B cell (primary cell): ENCODE measurements at regions not wholly inside any gene's neighbourhood (a gene's known extent, or its start where the extent isn't known, plus 50 kb on each side); places are given as distances from the start of the nearest gene placed in this dataset.

Experiments used
- EZH2 ChIP-seq: IDR thresholded peaks from 2 replicates; pipeline ENCODE4 v1.6.1; 2012; ENCODE audit warnings: borderline replicate concordance, low read depth, mild to moderate bottlenecking, moderate library complexity, low read length; ENCODE audit not compliant: insufficient read depth, poor library complexity, severe bottlenecking
- TF ChIP-seq, protein P1 (sequence below): fragments of 200-600 bp; IDR thresholded peaks from one replicate; pipeline ENCODE4 v1.8.0; 2022; ENCODE audit warnings: antibody characterized with exemption, mild to moderate bottlenecking

DNA sequence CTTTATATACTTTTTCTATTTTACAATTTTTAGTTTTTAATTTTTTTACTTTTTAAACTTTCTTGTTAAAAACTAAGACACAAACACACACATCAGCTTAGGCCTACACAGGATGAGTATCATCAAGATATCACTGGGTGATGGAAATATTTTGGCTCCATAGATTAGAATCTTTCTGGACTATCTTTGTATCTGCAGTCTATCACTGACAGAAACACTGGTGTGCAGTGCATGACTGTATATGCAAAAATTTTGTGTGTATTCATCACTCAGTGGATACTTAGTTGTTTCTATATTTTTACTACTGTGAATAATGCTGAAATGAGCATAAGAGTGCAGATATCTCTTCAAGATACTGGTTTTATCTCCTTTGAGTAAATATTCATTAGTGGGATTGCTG is 68.0 kb upstream of the GPC6 start:
- TF ChIP-seq EZH2: no peak
- TF ChIP-seq, protein P1, sequence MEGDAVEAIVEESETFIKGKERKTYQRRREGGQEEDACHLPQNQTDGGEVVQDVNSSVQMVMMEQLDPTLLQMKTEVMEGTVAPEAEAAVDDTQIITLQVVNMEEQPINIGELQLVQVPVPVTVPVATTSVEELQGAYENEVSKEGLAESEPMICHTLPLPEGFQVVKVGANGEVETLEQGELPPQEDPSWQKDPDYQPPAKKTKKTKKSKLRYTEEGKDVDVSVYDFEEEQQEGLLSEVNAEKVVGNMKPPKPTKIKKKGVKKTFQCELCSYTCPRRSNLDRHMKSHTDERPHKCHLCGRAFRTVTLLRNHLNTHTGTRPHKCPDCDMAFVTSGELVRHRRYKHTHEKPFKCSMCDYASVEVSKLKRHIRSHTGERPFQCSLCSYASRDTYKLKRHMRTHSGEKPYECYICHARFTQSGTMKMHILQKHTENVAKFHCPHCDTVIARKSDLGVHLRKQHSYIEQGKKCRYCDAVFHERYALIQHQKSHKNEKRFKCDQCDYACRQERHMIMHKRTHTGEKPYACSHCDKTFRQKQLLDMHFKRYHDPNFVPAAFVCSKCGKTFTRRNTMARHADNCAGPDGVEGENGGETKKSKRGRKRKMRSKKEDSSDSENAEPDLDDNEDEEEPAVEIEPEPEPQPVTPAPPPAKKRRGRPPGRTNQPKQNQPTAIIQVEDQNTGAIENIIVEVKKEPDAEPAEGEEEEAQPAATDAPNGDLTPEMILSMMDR: no peak
